ENCODE measurements at regions not wholly inside any gene's neighbourhood (a gene's known extent, or its start where the extent isn't known, plus 50 kb on each side); places are given as distances from the start of the nearest gene placed in this dataset.

- Mint-ChIP-seq H3K9me3 (ENCODE audit: unreplicated experiment) (no peaks in the 10 kb centered on the region), H3K27ac (ENCODE audit: unreplicated experiment) (no peak overlapping the region), H3K36me3 (ENCODE audit: low read depth, unreplicated experiment) (no peaks in the 10 kb centered on the region), H3K4me3 (ENCODE audit: unreplicated experiment) (no peak overlapping the region), H3K4me1 (ENCODE audit: unreplicated experiment) (peaks cover 3% of the 10 kb centered on the region), H3K27me3 (ENCODE audit: unreplicated experiment) (no peaks in the 10 kb centered on the region)
- no peak for DNase-seq (ENCODE audit: low spot score)
- no peak for TF ChIP-seq CTCF (IDR thresholded peaks at IDR 0.05; ENCODE audit: unreplicated experiment)
These were observed 262.0 kb downstream of the MEIS1 start for GRCh38 chr2:66696886-66697285.

GRCh38 chr2:66697366-66697765, 262.4 kb downstream of the MEIS1 start:
- no peak overlapping the region for H3K4me3 Mint-ChIP-seq (ENCODE audit: unreplicated experiment)
- H3K27ac Mint-ChIP-seq (ENCODE audit: unreplicated experiment) = no peak overlapping the region
- H3K36me3 Mint-ChIP-seq (ENCODE audit: low read depth, unreplicated experiment) = no peaks in the 10 kb centered on the region
- no peaks in the 10 kb centered on the region for H3K9me3 Mint-ChIP-seq (ENCODE audit: unreplicated experiment)
- H3K4me1 Mint-ChIP-seq (ENCODE audit: unreplicated experiment) = peaks cover 3% of the 10 kb centered on the region
- TF ChIP-seq CTCF (IDR thresholded peaks at IDR 0.05; ENCODE audit: unreplicated experiment) = no peak
- DNase-seq (ENCODE audit: low spot score) = no peak
- H3K27me3 Mint-ChIP-seq (ENCODE audit: unreplicated experiment) = no peaks in the 10 kb centered on the region

- Mint-ChIP-seq H3K9me3 (ENCODE audit: unreplicated experiment) (no peaks in the 10 kb centered on the region), H3K27ac (ENCODE audit: unreplicated experiment) (no peak overlapping the region), H3K36me3 (ENCODE audit: low read depth, unreplicated experiment) (no peaks in the 10 kb centered on the region), H3K4me3 (ENCODE audit: unreplicated experiment) (no peak overlapping the region), H3K4me1 (ENCODE audit: unreplicated experiment) (peaks cover 3% of the 10 kb centered on the region), H3K27me3 (ENCODE audit: unreplicated experiment) (no peaks in the 10 kb centered on the region)
- DNase-seq (ENCODE audit: low spot score) = no peak
- no peak for TF ChIP-seq CTCF (IDR thresholded peaks at IDR 0.05; ENCODE audit: unreplicated experiment)
These were observed 263.2 kb downstream of the MEIS1 start for GRCh38 chr2:66698091-66698490.

- no peak for DNase-seq (ENCODE audit: low spot score)
- TF ChIP-seq CTCF (IDR thresholded peaks at IDR 0.05; ENCODE audit: unreplicated experiment) = no peak
- Mint-ChIP-seq H3K9me3 (ENCODE audit: unreplicated experiment) (no peaks in the 10 kb centered on the region), H3K27me3 (ENCODE audit: unreplicated experiment) (no peaks in the 10 kb centered on the region), H3K36me3 (ENCODE audit: low read depth, unreplicated experiment) (no peaks in the 10 kb centered on the region), H3K4me1 (ENCODE audit: unreplicated experiment) (peaks cover 3% of the 10 kb centered on the region), H3K4me3 (ENCODE audit: unreplicated experiment) (no peak overlapping the region), H3K27ac (ENCODE audit: unreplicated experiment) (no peak overlapping the region)
These were observed 263.8 kb downstream of the MEIS1 start for GRCh38 chr2:66698576-66699239.

GRCh38 chr2:66699416-66699792, 264.5 kb downstream of the MEIS1 start:
- no peak for DNase-seq (ENCODE audit: low spot score)
- no peak for TF ChIP-seq CTCF (IDR thresholded peaks at IDR 0.05; ENCODE audit: unreplicated experiment)
- Mint-ChIP-seq H3K36me3 (ENCODE audit: low read depth, unreplicated experiment) (no peaks in the 10 kb centered on the region), H3K4me1 (ENCODE audit: unreplicated experiment) (peaks cover 3% of the 10 kb centered on the region), H3K9me3 (ENCODE audit: unreplicated experiment) (no peaks in the 10 kb centered on the region), H3K4me3 (ENCODE audit: unreplicated experiment) (no peak overlapping the region), H3K27ac (ENCODE audit: unreplicated experiment) (no peak overlapping the region), H3K27me3 (ENCODE audit: unreplicated experiment) (no peaks in the 10 kb centered on the region)

Measured in endothelial cell (in vitro differentiated cells).